ENCODE measurements at regions not wholly inside any gene's neighbourhood (a gene's known extent, or its start where the extent isn't known, plus 50 kb on each side); places are given as distances from the start of the nearest gene placed in this dataset.

DNA sequence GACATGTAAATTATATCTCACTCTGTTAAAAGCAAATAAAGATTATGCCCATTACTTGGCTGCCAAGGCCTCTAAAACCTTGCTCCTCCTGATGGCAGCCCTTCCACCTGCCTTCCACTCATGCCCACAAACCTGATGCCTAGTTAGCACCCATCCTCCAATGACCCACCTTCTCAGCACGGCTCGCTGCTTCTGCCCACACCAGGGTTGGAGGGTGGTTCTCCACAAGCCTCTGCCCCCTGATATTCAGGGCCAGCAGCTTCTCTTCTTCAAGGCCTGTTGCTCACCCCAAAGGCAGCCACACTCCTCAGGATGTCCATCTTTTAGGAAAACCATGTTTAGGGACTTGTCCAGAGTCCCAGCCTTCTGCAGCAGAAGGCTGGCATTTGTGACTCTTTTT lies 263.4 kb upstream of the TLE3 start:
- no peak for TF ChIP-seq POLR2A (IDR thresholded peaks at IDR 0.05)
- TF ChIP-seq, protein P1, sequence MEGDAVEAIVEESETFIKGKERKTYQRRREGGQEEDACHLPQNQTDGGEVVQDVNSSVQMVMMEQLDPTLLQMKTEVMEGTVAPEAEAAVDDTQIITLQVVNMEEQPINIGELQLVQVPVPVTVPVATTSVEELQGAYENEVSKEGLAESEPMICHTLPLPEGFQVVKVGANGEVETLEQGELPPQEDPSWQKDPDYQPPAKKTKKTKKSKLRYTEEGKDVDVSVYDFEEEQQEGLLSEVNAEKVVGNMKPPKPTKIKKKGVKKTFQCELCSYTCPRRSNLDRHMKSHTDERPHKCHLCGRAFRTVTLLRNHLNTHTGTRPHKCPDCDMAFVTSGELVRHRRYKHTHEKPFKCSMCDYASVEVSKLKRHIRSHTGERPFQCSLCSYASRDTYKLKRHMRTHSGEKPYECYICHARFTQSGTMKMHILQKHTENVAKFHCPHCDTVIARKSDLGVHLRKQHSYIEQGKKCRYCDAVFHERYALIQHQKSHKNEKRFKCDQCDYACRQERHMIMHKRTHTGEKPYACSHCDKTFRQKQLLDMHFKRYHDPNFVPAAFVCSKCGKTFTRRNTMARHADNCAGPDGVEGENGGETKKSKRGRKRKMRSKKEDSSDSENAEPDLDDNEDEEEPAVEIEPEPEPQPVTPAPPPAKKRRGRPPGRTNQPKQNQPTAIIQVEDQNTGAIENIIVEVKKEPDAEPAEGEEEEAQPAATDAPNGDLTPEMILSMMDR (IDR thresholded peaks at IDR 0.05), result no peak

All from prostate gland (tissue), 2 donors.